DMS79 (cell line): ENCODE measurements at regions not wholly inside any gene's neighbourhood (a gene's known extent, or its start where the extent isn't known, plus 50 kb on each side); places are given as distances from the start of the nearest gene placed in this dataset.

Experiments
- DNase-seq: peaks from one replicate; lab custom pipeline; 2025; lab: John Stamatoyannopoulos, UW

DNA sequence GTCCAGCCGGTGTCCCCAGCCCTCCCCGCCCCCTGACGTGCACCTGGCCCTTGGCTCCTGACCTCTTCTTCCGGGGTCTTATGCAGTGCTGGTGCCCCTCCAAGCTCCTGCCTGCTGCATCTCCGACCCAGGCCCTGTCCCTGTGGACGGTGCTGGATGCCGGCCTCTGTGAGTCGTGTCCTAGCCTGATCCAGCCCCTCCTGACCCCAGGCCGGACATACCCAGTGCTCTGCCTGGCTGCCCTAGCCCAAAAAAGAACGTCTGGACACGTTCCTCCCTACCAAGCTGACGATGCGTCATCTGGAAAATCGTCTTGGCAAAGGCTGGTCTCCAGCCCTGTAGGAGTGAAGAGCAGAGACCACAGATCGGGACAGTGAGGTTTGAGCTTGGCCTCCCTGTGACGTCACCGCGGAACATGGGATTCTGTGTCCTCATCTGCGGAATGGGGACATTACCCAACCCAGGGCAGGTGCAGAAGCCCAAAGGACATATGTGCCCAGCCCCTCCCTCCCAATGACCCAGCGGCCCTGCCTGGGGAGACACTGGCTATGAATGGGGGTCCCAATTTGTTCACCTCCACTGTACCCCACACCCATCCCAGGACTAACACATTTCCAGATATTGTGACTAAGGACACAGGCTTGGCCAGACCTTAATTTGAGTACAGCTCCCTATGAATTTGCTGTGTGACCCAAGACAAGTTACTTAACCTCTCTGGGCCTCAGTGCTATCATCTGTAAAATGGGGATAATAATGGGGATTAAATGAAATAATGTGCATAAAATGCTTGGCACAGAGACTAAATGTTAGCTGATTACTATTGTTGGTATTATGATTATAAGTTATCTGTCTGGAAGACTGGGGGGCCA is 51.0 kb upstream of the BCL11B start:
- DNase-seq, result no peak

DNA sequence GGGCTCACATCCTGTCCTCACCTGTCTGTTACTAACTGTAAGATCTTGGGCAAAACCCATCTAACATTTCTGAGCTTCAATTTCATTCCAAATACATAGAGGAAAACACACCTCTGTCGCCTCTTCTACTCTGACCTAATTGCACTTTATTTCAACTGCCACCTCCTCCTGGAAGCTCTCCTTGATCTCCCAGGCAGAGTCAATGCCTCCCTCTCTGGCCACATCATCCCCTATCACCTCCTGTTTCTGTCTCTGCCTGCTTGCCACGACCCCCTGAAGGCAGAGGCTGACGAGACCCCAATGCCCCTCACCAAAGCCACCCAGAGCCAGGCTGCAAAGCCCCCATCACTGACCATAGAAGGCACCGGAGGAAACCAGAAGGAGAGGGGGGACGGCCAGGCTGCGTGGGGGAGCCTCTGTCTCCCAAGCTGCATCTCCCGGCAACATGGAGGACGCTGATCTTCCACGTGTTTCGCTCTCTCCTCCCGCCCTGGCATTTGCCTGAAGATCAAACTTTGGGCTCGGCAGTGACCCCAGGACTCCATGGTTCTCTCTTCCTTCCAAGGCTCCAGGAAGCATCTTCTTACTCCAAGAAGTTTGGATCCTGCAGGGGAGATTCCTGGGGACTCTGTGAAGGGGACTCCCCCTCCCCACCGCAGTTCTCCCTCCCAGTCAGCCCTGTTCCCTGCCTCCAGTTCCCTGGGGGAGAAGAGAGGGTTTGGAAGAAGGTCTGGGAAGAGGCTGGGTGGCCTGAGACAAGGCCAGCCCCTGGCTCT is 50.1 kb upstream of the BCL11B start:
- no peak for DNase-seq
